WTC11 (cell line): ENCODE measurements at regions not wholly inside any gene's neighbourhood (a gene's known extent, or its start where the extent isn't known, plus 50 kb on each side); places are given as distances from the start of the nearest gene placed in this dataset.

ENCODE experiments used
- ATAC-seq: fragments of 200-7000 bp; cut with Tn5 transposase; 2 replicates; pipeline ENCODE4 v1.10.0; 2021; ENCODE audit warnings: mild to moderate bottlenecking, moderate library complexity
- CTCF ChIA-PET: fragments of 300-600 bp; sonication (Branson Sonifier 250); formaldehyde crosslinking; loops from one replicate; lab custom pipeline; 2021; ENCODE audit warnings: antibody characterized with exemption; lab: Charles Lee
- POLR2A ChIA-PET: fragments of 350-600 bp; sonication (Branson Sonifier 250); formaldehyde crosslinking; loops from one replicate; lab custom pipeline; 2021; ENCODE audit warnings: antibody characterized with exemption; lab: Charles Lee
- DNase-seq: peaks from one replicate; pipeline ENCODE4 v3.0.0; 2021; ENCODE audit warnings: low spot score
- H3K27ac Mint-ChIP-seq: 2 replicates; pipeline ENCODE4 v1.8.0; 2021; ENCODE audit warnings: mixed read lengths
- H3K27me3 Mint-ChIP-seq: 2 replicates; pipeline ENCODE4 v1.8.0; 2021; ENCODE audit warnings: low read depth, mild to moderate bottlenecking, moderate library complexity, mixed read lengths
- H3K36me3 Mint-ChIP-seq: 2 replicates; pipeline ENCODE4 v1.8.0; 2021; ENCODE audit warnings: mixed read lengths
- H3K4me1 Mint-ChIP-seq: 2 replicates; pipeline ENCODE4 v1.8.0; 2022; ENCODE audit warnings: mixed read lengths
- H3K4me3 Mint-ChIP-seq: 2 replicates; pipeline ENCODE4 v1.8.0; 2021; ENCODE audit warnings: mild to moderate bottlenecking, moderate library complexity, mixed read lengths
- H3K9me3 Mint-ChIP-seq: 2 replicates; pipeline ENCODE4 v1.8.0; 2021; ENCODE audit warnings: mixed read lengths
- CBFB ChIP-seq: sonication (generic); formaldehyde crosslinking; IDR thresholded peaks from 2 replicates; pipeline ENCODE4 v1.8.1; 2022; ENCODE audit warnings: mild to moderate bottlenecking, low read depth, missing genetic modification reagents
- CREM ChIP-seq: sonication (generic); formaldehyde crosslinking; IDR thresholded peaks from 2 replicates; pipeline ENCODE4 v1.8.1; 2022; ENCODE audit warnings: mild to moderate bottlenecking, missing genetic modification reagents, moderate library complexity
- E2F1 ChIP-seq: sonication (generic); formaldehyde crosslinking; IDR thresholded peaks from 2 replicates; pipeline ENCODE4 v1.8.0; 2022; ENCODE audit warnings: mild to moderate bottlenecking, missing genetic modification reagents
- E2F5 ChIP-seq: sonication (generic); formaldehyde crosslinking; IDR thresholded peaks from 2 replicates; pipeline ENCODE4 v1.8.1; 2022; ENCODE audit warnings: mild to moderate bottlenecking, moderate library complexity, missing genetic modification reagents
- ESRRA ChIP-seq: sonication (generic); formaldehyde crosslinking; IDR thresholded peaks from 2 replicates; pipeline ENCODE4 v1.8.1; 2022; ENCODE audit warnings: mild to moderate bottlenecking, missing genetic modification reagents, borderline replicate concordance
- ETV6 ChIP-seq: sonication (generic); formaldehyde crosslinking; IDR thresholded peaks from 2 replicates; pipeline ENCODE4 v1.8.1; 2022; ENCODE audit warnings: mild to moderate bottlenecking, missing genetic modification reagents
- GABPB1 ChIP-seq: sonication (generic); formaldehyde crosslinking; IDR thresholded peaks from 2 replicates; pipeline ENCODE4 v1.8.1; 2023; ENCODE audit warnings: mild to moderate bottlenecking, missing genetic modification reagents
- GTF2I ChIP-seq: fragments of 250-450 bp; sonication (Bioruptor Pico); conservative IDR thresholded peaks from 2 replicates; pipeline ENCODE4 v1.4.0; 2021; ENCODE audit warnings: mild to moderate bottlenecking
- HMGA2 ChIP-seq: fragments of 250-450 bp; sonication (Bioruptor Pico); IDR thresholded peaks from 2 replicates; pipeline ENCODE4 v1.4.0; 2021; ENCODE audit warnings: mild to moderate bottlenecking, moderate library complexity
- IRF1 ChIP-seq: sonication (generic); formaldehyde crosslinking; IDR thresholded peaks from 2 replicates; pipeline ENCODE4 v1.8.0; 2023; ENCODE audit warnings: missing genetic modification reagents
- JUN ChIP-seq: sonication (generic); formaldehyde crosslinking; IDR thresholded peaks from 2 replicates; pipeline ENCODE4 v1.8.0; 2023; ENCODE audit warnings: mild to moderate bottlenecking, missing genetic modification reagents
- MYBL2 ChIP-seq: sonication (generic); formaldehyde crosslinking; IDR thresholded peaks from 2 replicates; pipeline ENCODE4 v1.8.1; 2023; ENCODE audit warnings: mild to moderate bottlenecking, moderate library complexity, missing genetic modification reagents
- SMAD4 ChIP-seq: sonication (generic); formaldehyde crosslinking; IDR thresholded peaks from 2 replicates; pipeline ENCODE4 v1.8.0; 2022; ENCODE audit warnings: mild to moderate bottlenecking, missing genetic modification reagents
- SOX15 ChIP-seq: fragments of 250-450 bp; sonication (Bioruptor Pico); IDR thresholded peaks from 2 replicates; pipeline ENCODE4 v1.9.0; 2021; ENCODE audit warnings: mild to moderate bottlenecking
- TEAD4 ChIP-seq: sonication (generic); formaldehyde crosslinking; IDR thresholded peaks from 2 replicates; pipeline ENCODE4 v1.8.0; 2022; ENCODE audit warnings: mild to moderate bottlenecking, missing genetic modification reagents
- ZBTB43 ChIP-seq: sonication (generic); formaldehyde crosslinking; IDR thresholded peaks from 2 replicates; pipeline ENCODE4 v1.8.1; 2023; ENCODE audit warnings: mild to moderate bottlenecking, missing genetic modification reagents
- ZNF263 ChIP-seq: sonication (generic); formaldehyde crosslinking; IDR thresholded peaks from 2 replicates; pipeline ENCODE4 v1.8.1; 2022; ENCODE audit warnings: low read depth, mild to moderate bottlenecking, moderate library complexity, missing genetic modification reagents
- ZNF281 ChIP-seq: sonication (generic); formaldehyde crosslinking; IDR thresholded peaks from 2 replicates; pipeline ENCODE4 v1.8.0; 2023; ENCODE audit warnings: mild to moderate bottlenecking, missing genetic modification reagents
- ZNF512 ChIP-seq: sonication (generic); formaldehyde crosslinking; IDR thresholded peaks from 2 replicates; pipeline ENCODE4 v1.8.1; 2022; ENCODE audit warnings: missing genetic modification reagents, borderline replicate concordance
- ZNF532 ChIP-seq: fragments of 250-450 bp; sonication (Bioruptor Pico); IDR thresholded peaks from 2 replicates; pipeline ENCODE4 v1.9.0; 2021; ENCODE audit warnings: mild to moderate bottlenecking, borderline replicate concordance

- no peak for TF ChIP-seq ZNF532 (CRISPR knock-in tag)
- TF ChIP-seq JUN (CRISPR knock-in tag), result no peak
- no peak for TF ChIP-seq CBFB (CRISPR knock-in tag)
- TF ChIP-seq E2F5 (CRISPR knock-in tag), result no peak
- no peak for TF ChIP-seq ZNF512
- TF ChIP-seq IRF1, result no peak
- no peak for TF ChIP-seq GTF2I (CRISPR knock-in tag)
- no peak for TF ChIP-seq ESRRA (CRISPR knock-in tag)
- no peak for TF ChIP-seq CREM (CRISPR knock-in tag)
- TF ChIP-seq HMGA2 (CRISPR knock-in tag), result no peak
- TF ChIP-seq SMAD4 (CRISPR knock-in tag), result no peak
- no peak for TF ChIP-seq E2F1 (CRISPR knock-in tag)
These were observed 65.2 kb upstream of the CNTN5 start (continued) for GRCh38 chr11:98955551-98955950.

GRCh38 chr11:98964146-98964545 lies 56.6 kb upstream of the CNTN5 start:
- no peak for ATAC-seq
- TF ChIP-seq MYBL2 (CRISPR knock-in tag) (no peak), ZNF281 (no peak), GABPB1 (CRISPR knock-in tag) (no peak), TEAD4 (CRISPR knock-in tag) (no peak), ZNF532 (CRISPR knock-in tag) (no peak), GTF2I (CRISPR knock-in tag) (no peak), ZNF263 (no peak), SOX15 (CRISPR knock-in tag) (no peak), SMAD4 (CRISPR knock-in tag) (no peak), ZBTB43 (CRISPR knock-in tag) (no peak), ETV6 (CRISPR knock-in tag) (no peak)

More at GRCh38 chr11:98964146-98964545, 56.6 kb upstream of the CNTN5 start:
- H3K27ac Mint-ChIP-seq, result no peak overlapping the region
- no peaks in the 10 kb centered on the region for H3K27me3 Mint-ChIP-seq
- DNase-seq, result no peak
- no peaks in the 10 kb centered on the region; the same call in 1 of the 2 replicates for H3K9me3 Mint-ChIP-seq
- no peak overlapping the region for H3K4me3 Mint-ChIP-seq
- ChIA-PET CTCF (no interaction called here), POLR2A (no interaction called here)
- no peaks in the 10 kb centered on the region for H3K36me3 Mint-ChIP-seq
- peaks cover 9% of the 10 kb centered on the region for H3K4me1 Mint-ChIP-seq
